Neural progenitor cell (in vitro differentiated cells): ENCODE measurements at regions not wholly inside any gene's neighbourhood (a gene's known extent, or its start where the extent isn't known, plus 50 kb on each side); places are given as distances from the start of the nearest gene placed in this dataset.
A peak's percentile ranks its signal among the peaks of the same experiment; 100 is the strongest.

Experiments used
- DNase-seq: peaks from one replicate; pipeline ENCODE4 v3.0.0-alpha.2; 2016; ENCODE audit warnings: low spot score
- H2AFZ ChIP-seq: fragments of 200-600 bp; sonication (generic); replicated peaks from 2 replicates; pipeline ENCODE4 v1.6.1; 2016; ENCODE audit warnings: antibody characterized with exemption
- H3F3A ChIP-seq: fragments of 200-600 bp; sonication (generic); 2 replicates; pipeline ENCODE4 v1.6.1; 2016; ENCODE audit warnings: antibody characterized with exemption, low read depth
- H3K27ac ChIP-seq: fragments of 200-600 bp; sonication (generic); 2 replicates; pipeline ENCODE4 v1.5.1; 2016; ENCODE audit warnings: mild to moderate bottlenecking
- H3K27me3 ChIP-seq: fragments of 200-600 bp; sonication (generic); 2 replicates; pipeline ENCODE4 v1.6.1; 2016; ENCODE audit warnings: mild to moderate bottlenecking, moderate library complexity
- H3K36me3 ChIP-seq: fragments of 200-600 bp; sonication (generic); 2 replicates; pipeline ENCODE4 v1.5.1; 2016
- H3K4me1 ChIP-seq: fragments of 200-600 bp; sonication (generic); 2 replicates; pipeline ENCODE4 v1.6.1; 2016; ENCODE audit warnings: mixed run types
- H3K4me2 ChIP-seq: fragments of 200-600 bp; sonication (generic); 2 replicates; pipeline ENCODE4 v1.6.1; 2016
- H3K4me3 ChIP-seq: fragments of 200-600 bp; sonication (generic); 2 replicates; pipeline ENCODE4 v1.5.1; 2016
- H3K79me2 ChIP-seq: fragments of 200-600 bp; sonication (generic); 2 replicates; pipeline ENCODE4 v1.6.1; 2016; ENCODE audit warnings: low read depth
- H3K9ac ChIP-seq: fragments of 200-600 bp; sonication (generic); 2 replicates; pipeline ENCODE4 v1.6.1; 2016
- H3K9me3 ChIP-seq: fragments of 200-600 bp; sonication (generic); 2 replicates; pipeline ENCODE4 v1.5.1; 2016; ENCODE audit warnings: low read depth
- H4K20me1 ChIP-seq: fragments of 200-600 bp; sonication (generic); 2 replicates; pipeline ENCODE4 v1.6.1; 2016; ENCODE audit warnings: low read depth
- H3K27ac Mint-ChIP-seq: 3 replicates; pipeline ENCODE4 v1.8.0; 2021; ENCODE audit warnings: mixed read lengths
- H3K27me3 Mint-ChIP-seq: 2 replicates; pipeline ENCODE4 v1.8.0; 2022; ENCODE audit warnings: low read depth, mild to moderate bottlenecking, inconsistent platforms, moderate library complexity, mixed read lengths; ENCODE audit not compliant: insufficient read depth
- H3K36me3 Mint-ChIP-seq: 3 replicates; pipeline ENCODE4 v1.8.0; 2021; ENCODE audit warnings: mixed read lengths
- H3K4me1 Mint-ChIP-seq: 3 replicates; pipeline ENCODE4 v1.8.0; 2021; ENCODE audit warnings: mixed read lengths
- H3K4me3 Mint-ChIP-seq: 3 replicates; pipeline ENCODE4 v1.8.0; 2021; ENCODE audit warnings: mild to moderate bottlenecking, moderate library complexity, mixed read lengths
- H3K9me3 Mint-ChIP-seq: 3 replicates; pipeline ENCODE4 v1.8.0; 2020; ENCODE audit warnings: mixed read lengths
- EZH2 ChIP-seq: fragments of 200-600 bp; sonication (generic); IDR thresholded peaks from 2 replicates; pipeline ENCODE4 v1.6.1; 2017; ENCODE audit warnings: antibody characterized with exemption, mild to moderate bottlenecking, moderate library complexity
- EZH2phosphoT487 ChIP-seq: fragments of 200-600 bp; sonication (generic); IDR thresholded peaks from 2 replicates; pipeline ENCODE4 v1.6.1; 2017; ENCODE audit warnings: antibody characterized with exemption
- TF ChIP-seq, protein P1 (sequence below): fragments of 200-600 bp; sonication (generic); IDR thresholded peaks from 2 replicates; pipeline ENCODE4 v1.5.1; 2017; ENCODE audit warnings: antibody characterized with exemption, mild to moderate bottlenecking

DNA sequence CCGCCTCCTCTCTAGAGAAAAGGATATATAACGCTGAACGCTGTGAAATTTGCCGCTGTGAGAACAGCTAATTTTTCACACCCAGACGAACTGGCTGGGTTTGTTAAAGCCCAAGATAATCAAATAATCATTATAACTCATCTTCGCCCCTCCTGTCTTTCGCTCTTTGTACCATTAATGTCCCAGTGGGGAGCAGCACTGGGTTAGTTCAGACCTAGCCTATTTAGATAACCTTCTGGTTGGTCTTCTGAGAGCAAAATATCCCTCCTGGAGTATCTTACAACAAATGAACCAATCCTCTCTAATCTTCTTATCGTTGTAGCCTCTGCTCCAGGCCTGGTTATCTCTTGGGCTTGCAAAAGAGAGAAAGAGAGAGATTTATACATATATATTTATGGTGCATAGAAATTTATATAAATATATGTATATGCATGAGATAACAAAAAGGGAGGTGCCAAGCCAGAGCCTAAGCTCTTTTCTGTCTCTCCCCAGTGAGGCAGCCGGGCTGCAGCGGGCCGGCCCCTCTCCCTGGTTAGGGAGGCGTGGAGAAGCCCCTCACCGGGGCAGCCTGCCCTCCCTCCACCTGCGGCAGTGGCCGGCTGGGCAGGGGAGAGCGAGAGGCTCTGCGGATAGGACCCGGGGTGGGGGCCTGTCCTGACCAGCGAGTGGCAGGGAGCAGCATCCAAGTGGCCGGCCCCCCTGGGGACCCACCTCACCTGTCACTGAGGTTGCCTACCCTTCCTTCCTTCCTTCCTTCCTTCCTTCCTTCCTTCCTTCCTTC is 202.0 kb upstream of the LHX5 start:
- Histone ChIP-seq H3K4me1 (peaks cover 41% of the 10 kb centered on the region), H3K27me3 (no peaks in the 10 kb centered on the region), H3F3A (peaks cover 58% of the 10 kb centered on the region), H3K79me2 (no peaks in the 10 kb centered on the region), H4K20me1 (no peaks in the 10 kb centered on the region), H3K36me3 (no peaks in the 10 kb centered on the region), H3K4me3 (no peak overlapping the region), H3K27ac (peak overlapping the region; percentile 65), H3K9me3 (no peaks in the 10 kb centered on the region), H3K9ac (no peak overlapping the region), H3K4me2 (peak overlapping the region; percentile 50), H2AFZ (no peak overlapping the region)
- DNase-seq, result peak; percentile 46
- TF ChIP-seq EZH2 (no peak), EZH2phosphoT487 (no peak)
- TF ChIP-seq, protein P1, sequence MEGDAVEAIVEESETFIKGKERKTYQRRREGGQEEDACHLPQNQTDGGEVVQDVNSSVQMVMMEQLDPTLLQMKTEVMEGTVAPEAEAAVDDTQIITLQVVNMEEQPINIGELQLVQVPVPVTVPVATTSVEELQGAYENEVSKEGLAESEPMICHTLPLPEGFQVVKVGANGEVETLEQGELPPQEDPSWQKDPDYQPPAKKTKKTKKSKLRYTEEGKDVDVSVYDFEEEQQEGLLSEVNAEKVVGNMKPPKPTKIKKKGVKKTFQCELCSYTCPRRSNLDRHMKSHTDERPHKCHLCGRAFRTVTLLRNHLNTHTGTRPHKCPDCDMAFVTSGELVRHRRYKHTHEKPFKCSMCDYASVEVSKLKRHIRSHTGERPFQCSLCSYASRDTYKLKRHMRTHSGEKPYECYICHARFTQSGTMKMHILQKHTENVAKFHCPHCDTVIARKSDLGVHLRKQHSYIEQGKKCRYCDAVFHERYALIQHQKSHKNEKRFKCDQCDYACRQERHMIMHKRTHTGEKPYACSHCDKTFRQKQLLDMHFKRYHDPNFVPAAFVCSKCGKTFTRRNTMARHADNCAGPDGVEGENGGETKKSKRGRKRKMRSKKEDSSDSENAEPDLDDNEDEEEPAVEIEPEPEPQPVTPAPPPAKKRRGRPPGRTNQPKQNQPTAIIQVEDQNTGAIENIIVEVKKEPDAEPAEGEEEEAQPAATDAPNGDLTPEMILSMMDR, result no peak
- Mint-ChIP-seq H3K36me3 (no peaks in the 10 kb centered on the region), H3K4me1 (peaks cover 41% of the 10 kb centered on the region), H3K27ac (peak overlapping the region; percentile 50), H3K4me3 (no peak overlapping the region), H3K27me3 (peaks cover 18% of the 10 kb centered on the region), H3K9me3 (peaks cover 2% of the 10 kb centered on the region)

- H3K27ac Mint-ChIP-seq, result peak overlapping the region; percentile 6
- H4K20me1 ChIP-seq, result no peaks in the 10 kb centered on the region
- no peak for DNase-seq
- TF ChIP-seq, protein P1, result no peak
- TF ChIP-seq EZH2, result no peak
- TF ChIP-seq EZH2phosphoT487, result no peak
- peaks cover 23% of the 10 kb centered on the region for H3K27me3 Mint-ChIP-seq
- H3K27ac ChIP-seq, result no peak overlapping the region
- no peak overlapping the region for H3K4me3 ChIP-seq
- H3K36me3 ChIP-seq, result no peaks in the 10 kb centered on the region
- H3K9me3 ChIP-seq, result no peaks in the 10 kb centered on the region
- H3K36me3 Mint-ChIP-seq, result no peaks in the 10 kb centered on the region
- peaks cover 2% of the 10 kb centered on the region for H3K9me3 Mint-ChIP-seq
- peak overlapping the region; percentile 70 for H3K4me2 ChIP-seq
- no peaks in the 10 kb centered on the region for H3K27me3 ChIP-seq
- no peak overlapping the region for H3K9ac ChIP-seq
- H3K4me1 Mint-ChIP-seq, result peaks cover 58% of the 10 kb centered on the region
- H2AFZ ChIP-seq, result no peak overlapping the region
- no peak overlapping the region for H3K4me3 Mint-ChIP-seq
- H3F3A ChIP-seq, result peaks cover 80% of the 10 kb centered on the region
- H3K79me2 ChIP-seq, result no peaks in the 10 kb centered on the region
- peaks cover 62% of the 10 kb centered on the region for H3K4me1 ChIP-seq
Measured at GRCh38 chr12:113670742-113671141, 199.1 kb upstream of the LHX5 start.

DNA sequence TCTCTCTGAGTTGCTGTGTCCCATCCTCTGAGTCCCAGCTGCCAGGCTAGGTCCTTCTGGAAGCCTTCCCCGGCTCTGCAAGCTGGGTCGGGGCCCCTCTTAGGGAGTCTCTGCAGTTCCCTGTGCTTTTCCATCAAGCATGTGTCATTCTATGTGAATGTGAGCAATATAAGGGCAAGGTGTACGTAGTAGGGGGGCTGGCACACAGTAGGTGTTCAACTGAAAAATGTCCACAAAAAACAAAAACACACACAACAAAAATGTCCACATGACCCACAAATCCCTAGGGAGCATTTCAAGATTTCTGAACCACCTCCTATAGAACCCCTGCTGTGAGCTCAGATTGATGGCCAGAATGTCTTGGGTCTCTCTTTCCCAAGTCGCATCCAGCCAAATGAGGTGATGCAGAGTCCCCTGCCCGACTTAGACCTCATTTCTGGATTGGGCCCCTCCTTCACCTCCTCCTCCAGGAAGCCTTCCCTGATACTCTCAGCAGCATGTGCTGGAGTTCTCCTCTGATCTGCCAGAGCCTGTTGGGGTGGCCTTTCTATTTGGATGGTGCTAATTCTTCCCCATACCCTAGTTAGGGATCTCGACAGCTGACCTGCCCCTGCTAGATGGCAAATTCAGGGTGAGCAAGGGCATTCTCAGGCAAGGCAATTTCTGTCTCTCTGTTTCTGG is 196.1 kb upstream of the LHX5 start:
- no peak overlapping the region for H3K9ac ChIP-seq
- DNase-seq, result no peak
- peak overlapping the region; percentile 8 for H3K27ac Mint-ChIP-seq
- no peak overlapping the region for H3K4me2 ChIP-seq
- peaks cover 69% of the 10 kb centered on the region for H3K4me1 Mint-ChIP-seq
- no peak overlapping the region for H2AFZ ChIP-seq
- H3K27me3 Mint-ChIP-seq, result peaks cover 25% of the 10 kb centered on the region
- H3K4me3 Mint-ChIP-seq, result peak overlapping the region; percentile 62
- H3K4me1 ChIP-seq, result peaks cover 67% of the 10 kb centered on the region
- H3K36me3 ChIP-seq, result no peaks in the 10 kb centered on the region
- no peak overlapping the region for H3K27ac ChIP-seq
- peaks cover 2% of the 10 kb centered on the region for H3K9me3 Mint-ChIP-seq
- no peaks in the 10 kb centered on the region for H3K9me3 ChIP-seq
- peaks cover 91% of the 10 kb centered on the region for H3F3A ChIP-seq
- H3K27me3 ChIP-seq, result no peaks in the 10 kb centered on the region
- H3K4me3 ChIP-seq, result no peak overlapping the region
- no peaks in the 10 kb centered on the region for H3K79me2 ChIP-seq
- no peaks in the 10 kb centered on the region for H3K36me3 Mint-ChIP-seq
- TF ChIP-seq EZH2phosphoT487, result no peak
- TF ChIP-seq EZH2, result no peak
- no peaks in the 10 kb centered on the region for H4K20me1 ChIP-seq

GRCh38 chr12:113667095-113667494 is 195.4 kb upstream of the LHX5 start:
- Histone ChIP-seq H3K79me2 (no peaks in the 10 kb centered on the region), H2AFZ (no peak overlapping the region), H3K9ac (no peak overlapping the region), H3K27ac (no peak overlapping the region), H4K20me1 (no peaks in the 10 kb centered on the region), H3K4me2 (no peak overlapping the region), H3K4me1 (peaks cover 74% of the 10 kb centered on the region), H3K4me3 (no peak overlapping the region), H3F3A (peaks cover 95% of the 10 kb centered on the region), H3K36me3 (no peaks in the 10 kb centered on the region), H3K27me3 (no peaks in the 10 kb centered on the region), H3K9me3 (no peaks in the 10 kb centered on the region)
- no peak overlapping the region for H3K27ac Mint-ChIP-seq
- H3K27me3 Mint-ChIP-seq, result peaks cover 25% of the 10 kb centered on the region
- peaks cover 2% of the 10 kb centered on the region for H3K9me3 Mint-ChIP-seq
- TF ChIP-seq, protein P1, result no peak
- TF ChIP-seq EZH2, result no peak
- TF ChIP-seq EZH2phosphoT487, result no peak
- DNase-seq, result no peak
- peaks cover 76% of the 10 kb centered on the region for H3K4me1 Mint-ChIP-seq
- no peaks in the 10 kb centered on the region for H3K36me3 Mint-ChIP-seq
- H3K4me3 Mint-ChIP-seq, result no peak overlapping the region
